Caco-2 (cell line): ENCODE measurements at regions not wholly inside any gene's neighbourhood (a gene's known extent, or its start where the extent isn't known, plus 50 kb on each side); places are given as distances from the start of the nearest gene placed in this dataset.

Experiments
- BruUV-seq: library from RNA; stranded (reverse); fragments of 400-500 nt; replicated peaks from 2 replicates; lab custom pipeline; 2021; lab: Mats Ljungman, UMichigan
- CTCF ChIA-PET: fragments of 300-600 bp; sonication (Branson Sonifier 250); formaldehyde crosslinking; loops from one replicate; lab custom pipeline; 2022; ENCODE audit warnings: antibody characterized with exemption; lab: Charles Lee
- POLR2A ChIA-PET: fragments of 300-600 bp; sonication (Branson Sonifier 250); formaldehyde crosslinking; loops from one replicate; lab custom pipeline; 2022; ENCODE audit warnings: antibody characterized with exemption; lab: Charles Lee
- DNase-seq, 2 experiments: peaks; one replicate each; pipeline versions ENCODE4 v3.0.0 to v3.0.0-alpha.2; 2020 to 2022
- H3K27me3 ChIP-seq: replicated peaks from 2 replicates; pipeline ENCODE4 v1.6.0; 2011; ENCODE audit warnings: low read length; ENCODE audit not compliant: control insufficient read depth, insufficient read depth
- H3K36me3 ChIP-seq: 2 replicates; pipeline ENCODE4 v1.5.1; 2011; ENCODE audit warnings: low read length; ENCODE audit not compliant: control insufficient read depth, insufficient read depth
- H3K4me1 ChIP-seq: fragments of 250-450 bp; sonication (Bioruptor Pico); 2 replicates; pipeline ENCODE4 v1.5.1; 2020; ENCODE audit warnings: mild to moderate bottlenecking
- H3K4me3 ChIP-seq: 2 replicates; pipeline ENCODE4 v1.5.1; 2011; ENCODE audit warnings: low read depth, mild to moderate bottlenecking, control low read depth, low read length
- H3K9me3 ChIP-seq: fragments of 250-450 bp; sonication (Bioruptor Pico); 2 replicates; pipeline ENCODE4 v1.5.1; 2020; ENCODE audit warnings: mild to moderate bottlenecking, moderate library complexity
- H3K27ac Mint-ChIP-seq: one replicate; pipeline ENCODE4 v1.8.0; 2022; ENCODE audit warnings: mixed read lengths; ENCODE audit not compliant: unreplicated experiment
- H3K27me3 Mint-ChIP-seq: one replicate; pipeline ENCODE4 v1.8.0; 2022; ENCODE audit warnings: mixed read lengths; ENCODE audit not compliant: insufficient read depth, unreplicated experiment
- H3K36me3 Mint-ChIP-seq: one replicate; pipeline ENCODE4 v1.8.0; 2022; ENCODE audit warnings: mild to moderate bottlenecking, mixed read lengths; ENCODE audit not compliant: insufficient read depth, unreplicated experiment
- H3K4me1 Mint-ChIP-seq: one replicate; pipeline ENCODE4 v1.8.0; 2022; ENCODE audit warnings: low read depth, mixed read lengths; ENCODE audit not compliant: unreplicated experiment
- H3K4me3 Mint-ChIP-seq: one replicate; pipeline ENCODE4 v1.8.0; 2022; ENCODE audit warnings: mild to moderate bottlenecking, moderate library complexity, mixed read lengths; ENCODE audit not compliant: unreplicated experiment
- H3K9me3 Mint-ChIP-seq: one replicate; pipeline ENCODE4 v1.8.0; 2022; ENCODE audit warnings: mixed read lengths; ENCODE audit not compliant: unreplicated experiment
- intact Hi-C: fragments of 100-400 bp; cut with micrococcal nuclease; formaldehyde crosslinking; loops from one replicate; pipeline ENCODE4 v1.10.0; 2022; ENCODE audit not compliant: unreplicated experiment
- TF ChIP-seq, protein P1 (sequence below), 2 experiments: fragments of 200-600 bp in 1 of 2; IDR thresholded peaks; 1 replicate in 1 of 2; 2 replicates in 1 of 2; pipeline versions ENCODE4 v1.5.1 to v1.8.0; 2011 to 2022; ENCODE audit warnings: antibody characterized with exemption in 1 of 2, control low read depth in 1 of 2, inconsistent platforms in 1 of 2, low read depth in 1 of 2, low read length in 1 of 2, mild to moderate bottlenecking in 1 of 2, moderate library complexity in 1 of 2; ENCODE audit not compliant: insufficient read depth in 1 of 2, severe bottlenecking in 1 of 2, unreplicated experiment in 1 of 2

DNA sequence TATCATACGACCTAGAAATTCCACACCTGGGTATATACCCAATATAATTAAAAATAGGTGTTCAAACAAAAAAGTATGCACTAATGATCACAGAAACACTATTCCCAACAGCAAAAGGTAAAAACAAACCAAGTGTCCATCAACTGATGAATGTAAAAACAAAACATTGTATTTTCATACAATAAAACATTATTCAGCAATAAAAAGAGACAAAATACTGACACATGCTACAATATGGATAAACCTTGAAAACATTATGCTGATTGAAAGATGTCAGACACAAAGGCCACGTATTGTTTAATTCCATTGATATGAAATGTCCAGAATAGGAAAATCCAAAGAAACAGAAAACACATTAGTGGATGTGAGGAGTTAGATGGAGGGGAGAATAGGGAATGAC, 71.0 kb downstream of the RPL22L1 start:
- Histone ChIP-seq H3K4me3 (no peak overlapping the region), H3K36me3 (no peaks in the 10 kb centered on the region), H3K9me3 (no peaks in the 10 kb centered on the region; the same call in none of the 2 replicates), H3K4me1 (no peaks in the 10 kb centered on the region), H3K27me3 (no peaks in the 10 kb centered on the region)
- TF ChIP-seq, protein P1, sequence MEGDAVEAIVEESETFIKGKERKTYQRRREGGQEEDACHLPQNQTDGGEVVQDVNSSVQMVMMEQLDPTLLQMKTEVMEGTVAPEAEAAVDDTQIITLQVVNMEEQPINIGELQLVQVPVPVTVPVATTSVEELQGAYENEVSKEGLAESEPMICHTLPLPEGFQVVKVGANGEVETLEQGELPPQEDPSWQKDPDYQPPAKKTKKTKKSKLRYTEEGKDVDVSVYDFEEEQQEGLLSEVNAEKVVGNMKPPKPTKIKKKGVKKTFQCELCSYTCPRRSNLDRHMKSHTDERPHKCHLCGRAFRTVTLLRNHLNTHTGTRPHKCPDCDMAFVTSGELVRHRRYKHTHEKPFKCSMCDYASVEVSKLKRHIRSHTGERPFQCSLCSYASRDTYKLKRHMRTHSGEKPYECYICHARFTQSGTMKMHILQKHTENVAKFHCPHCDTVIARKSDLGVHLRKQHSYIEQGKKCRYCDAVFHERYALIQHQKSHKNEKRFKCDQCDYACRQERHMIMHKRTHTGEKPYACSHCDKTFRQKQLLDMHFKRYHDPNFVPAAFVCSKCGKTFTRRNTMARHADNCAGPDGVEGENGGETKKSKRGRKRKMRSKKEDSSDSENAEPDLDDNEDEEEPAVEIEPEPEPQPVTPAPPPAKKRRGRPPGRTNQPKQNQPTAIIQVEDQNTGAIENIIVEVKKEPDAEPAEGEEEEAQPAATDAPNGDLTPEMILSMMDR (IDR thresholded peaks at IDR 0.05; ENCODE audit: insufficient read depth in 1 of 2, low read depth in 1 of 2, low read length in 1 of 2, severe bottlenecking in 1 of 2, unreplicated experiment in 1 of 2) = no peak
- ChIA-PET CTCF (no interaction called here), POLR2A (no interaction called here)
- DNase-seq = no peak
- peaks cover 19% of the 10 kb centered on the region for H3K27me3 Mint-ChIP-seq
- H3K9me3 Mint-ChIP-seq = no peaks in the 10 kb centered on the region
- H3K27ac Mint-ChIP-seq = no peak overlapping the region
- no peak overlapping the region for H3K4me3 Mint-ChIP-seq
- intact Hi-C loops = no loop called here
- no TSS peak for BruUV-seq
- no peaks in the 10 kb centered on the region for H3K36me3 Mint-ChIP-seq
- H3K4me1 Mint-ChIP-seq = no peaks in the 10 kb centered on the region

DNA sequence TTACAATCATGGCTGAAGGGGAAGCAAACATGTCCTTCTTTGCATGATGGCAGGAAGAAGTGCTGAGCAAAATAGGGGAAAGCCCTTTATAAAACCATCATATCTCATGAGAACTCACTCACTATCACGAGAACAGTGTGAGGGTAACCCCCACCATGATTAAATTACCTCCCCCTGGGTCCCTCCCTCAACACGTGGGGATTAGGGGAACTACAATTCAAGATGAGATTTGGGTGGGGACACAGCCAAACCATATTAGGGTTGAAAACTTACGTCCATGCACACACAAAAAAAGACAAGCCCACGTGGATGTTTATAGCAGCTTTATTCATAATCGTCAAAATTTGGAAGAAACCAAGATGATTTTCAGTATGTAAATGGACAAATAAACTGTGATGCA, 72.3 kb downstream of the RPL22L1 start:
- Histone ChIP-seq H3K27me3 (no peaks in the 10 kb centered on the region), H3K4me1 (no peaks in the 10 kb centered on the region), H3K4me3 (no peak overlapping the region), H3K9me3 (no peaks in the 10 kb centered on the region; the same call in none of the 2 replicates), H3K36me3 (no peaks in the 10 kb centered on the region)
- peaks cover 17% of the 10 kb centered on the region for H3K27me3 Mint-ChIP-seq
- no peak overlapping the region for H3K4me3 Mint-ChIP-seq
- no peaks in the 10 kb centered on the region for H3K4me1 Mint-ChIP-seq
- no peaks in the 10 kb centered on the region for H3K9me3 Mint-ChIP-seq
- ChIA-PET POLR2A (no interaction called here), CTCF (no interaction called here)
- DNase-seq = no peak
- no peaks in the 10 kb centered on the region for H3K36me3 Mint-ChIP-seq
- TF ChIP-seq, protein P1 (IDR thresholded peaks at IDR 0.05; ENCODE audit: insufficient read depth in 1 of 2, low read depth in 1 of 2, low read length in 1 of 2, severe bottlenecking in 1 of 2, unreplicated experiment in 1 of 2) = no peak
- no TSS peak for BruUV-seq
- intact Hi-C loops = no loop called here
- H3K27ac Mint-ChIP-seq = no peak overlapping the region

DNA sequence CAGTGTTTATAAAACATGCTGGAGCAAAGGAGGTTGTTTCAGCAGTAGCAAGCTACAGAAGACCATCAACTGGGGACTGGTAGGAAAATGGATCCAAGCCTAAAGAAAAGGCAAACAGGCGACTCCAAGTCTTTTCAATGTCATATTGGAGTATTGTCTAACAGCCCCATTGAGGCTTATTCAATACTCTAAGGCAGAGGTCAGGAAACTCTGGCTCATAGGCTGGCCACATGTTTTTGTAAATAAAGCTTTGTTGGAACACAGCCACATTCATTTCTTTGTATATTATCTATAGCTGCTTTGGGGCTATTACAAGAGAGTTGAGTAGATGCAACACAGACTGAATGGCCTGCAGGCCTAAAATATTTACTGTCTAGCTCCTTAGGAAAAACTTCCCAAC, 77.5 kb downstream of the RPL22L1 start:
- ChIA-PET POLR2A (no interaction called here), CTCF (no interaction called here)
- Mint-ChIP-seq H3K9me3 (no peaks in the 10 kb centered on the region), H3K36me3 (no peaks in the 10 kb centered on the region), H3K4me3 (no peak overlapping the region), H3K4me1 (no peaks in the 10 kb centered on the region), H3K27me3 (peaks cover 3% of the 10 kb centered on the region), H3K27ac (no peak overlapping the region)
- no peaks in the 10 kb centered on the region for H3K27me3 ChIP-seq
- no peak for DNase-seq
- no peaks in the 10 kb centered on the region for H3K36me3 ChIP-seq
- H3K4me3 ChIP-seq = no peak overlapping the region
- intact Hi-C loops = no loop called here
- BruUV-seq = no TSS peak
- no peaks in the 10 kb centered on the region; the same call in 1 of the 2 replicates for H3K9me3 ChIP-seq
- no peaks in the 10 kb centered on the region for H3K4me1 ChIP-seq
- TF ChIP-seq, protein P1 (IDR thresholded peaks at IDR 0.05; ENCODE audit: insufficient read depth in 1 of 2, low read depth in 1 of 2, low read length in 1 of 2, severe bottlenecking in 1 of 2, unreplicated experiment in 1 of 2) = no peak
